HG02943 (cell line): ENCODE measurements at regions not wholly inside any gene's neighbourhood (a gene's known extent, or its start where the extent isn't known, plus 50 kb on each side); places are given as distances from the start of the nearest gene placed in this dataset.

ENCODE experiments used
- ATAC-seq: cut with Tn5 transposase; IDR thresholded peaks from one replicate; pipeline ENCODE4 v1.9.1; 2021; ENCODE audit warnings: mild to moderate bottlenecking, low read depth, moderate library complexity; ENCODE audit not compliant: unreplicated experiment

- no peak for ATAC-seq
Measured at GRCh38 chr9:115633104-115633503, 515.1 kb upstream of the TNC start.

- no peak for ATAC-seq
Measured at GRCh38 chr9:115635680-115636383, 517.8 kb upstream of the PAPPA start.

GRCh38 chr9:115636596-115636995, 517.0 kb upstream of the PAPPA start:
- no peak for ATAC-seq

- ATAC-seq, result no peak
Measured at GRCh38 chr9:115637661-115638060, 515.9 kb upstream of the PAPPA start.

GRCh38 chr9:115640887-115641286, 512.7 kb upstream of the PAPPA start:
- ATAC-seq, result no peak

- ATAC-seq, result no peak
Measured at GRCh38 chr9:115642285-115642684, 511.3 kb upstream of the PAPPA start.

GRCh38 chr9:115643948-115644727, 509.5 kb upstream of the PAPPA start:
- ATAC-seq, result no peak

GRCh38 chr9:115649991-115650472, 503.6 kb upstream of the PAPPA start:
- no peak for ATAC-seq

- ATAC-seq, result no peak
Measured at GRCh38 chr9:115650768-115651167, 502.8 kb upstream of the PAPPA start.

GRCh38 chr9:115651461-115651860, 502.1 kb upstream of the PAPPA start:
- no peak for ATAC-seq

- no peak for ATAC-seq
Measured at GRCh38 chr9:115653171-115653606, 500.4 kb upstream of the PAPPA start.

GRCh38 chr9:115657695-115658094, 495.9 kb upstream of the PAPPA start:
- no peak for ATAC-seq

- ATAC-seq, result no peak
Measured at GRCh38 chr9:115665519-115665918, 488.1 kb upstream of the PAPPA start.

- ATAC-seq, result no peak
Measured at GRCh38 chr9:115668521-115668920, 485.1 kb upstream of the PAPPA start.

GRCh38 chr9:115671236-115671962, 482.2 kb upstream of the PAPPA start:
- no peak for ATAC-seq

GRCh38 chr9:115671963-115672305, 481.7 kb upstream of the PAPPA start:
- no peak for ATAC-seq

- ATAC-seq, result no peak
Measured at GRCh38 chr9:115672477-115673316, 480.9 kb upstream of the PAPPA start.

GRCh38 chr9:115673599-115673998, 480.0 kb upstream of the PAPPA start:
- ATAC-seq, result no peak

- no peak for ATAC-seq
Measured at GRCh38 chr9:115674091-115674490, 479.5 kb upstream of the PAPPA start.

GRCh38 chr9:115675834-115676233, 477.8 kb upstream of the PAPPA start:
- no peak for ATAC-seq
